GM20000 (cell line): ENCODE measurements at regions not wholly inside any gene's neighbourhood (a gene's known extent, or its start where the extent isn't known, plus 50 kb on each side); places are given as distances from the start of the nearest gene placed in this dataset.

Experiments used
- DNase-seq: peaks from one replicate; pipeline ENCODE4 v3.0.0; 2012; ENCODE audit warnings: low spot score
- CTCF ChIP-seq: IDR thresholded peaks from 2 replicates; pipeline ENCODE4 v1.5.1; 2012; ENCODE audit warnings: mild to moderate bottlenecking, control low read depth; ENCODE audit errors: extremely low read depth, missing control alignments

GRCh38 chr16:17853958-17854357 lies 383.2 kb upstream of the XYLT1 start:
- TF ChIP-seq CTCF = no peak
- DNase-seq = no peak

- no peak for DNase-seq
- TF ChIP-seq CTCF = no peak
These were observed 382.4 kb upstream of the XYLT1 start for GRCh38 chr16:17852977-17853702.

- TF ChIP-seq CTCF = no peak
- DNase-seq = no peak
These were observed 380.0 kb upstream of the XYLT1 start for GRCh38 chr16:17850581-17851250.

- DNase-seq = no peak
- no peak for TF ChIP-seq CTCF
These were observed 376.6 kb upstream of the XYLT1 start for GRCh38 chr16:17847234-17847795.

- no peak for DNase-seq
- no peak for TF ChIP-seq CTCF
These were observed 375.3 kb upstream of the XYLT1 start for GRCh38 chr16:17846030-17846429.

GRCh38 chr16:17845031-17845430 lies 374.3 kb upstream of the XYLT1 start:
- DNase-seq = no peak
- TF ChIP-seq CTCF = no peak

- TF ChIP-seq CTCF = no peak
- no peak for DNase-seq
These were observed 373.1 kb upstream of the XYLT1 start for GRCh38 chr16:17843905-17844304.
